ENCODE measurements at regions not wholly inside any gene's neighbourhood (a gene's known extent, or its start where the extent isn't known, plus 50 kb on each side); places are given as distances from the start of the nearest gene placed in this dataset.

DNA sequence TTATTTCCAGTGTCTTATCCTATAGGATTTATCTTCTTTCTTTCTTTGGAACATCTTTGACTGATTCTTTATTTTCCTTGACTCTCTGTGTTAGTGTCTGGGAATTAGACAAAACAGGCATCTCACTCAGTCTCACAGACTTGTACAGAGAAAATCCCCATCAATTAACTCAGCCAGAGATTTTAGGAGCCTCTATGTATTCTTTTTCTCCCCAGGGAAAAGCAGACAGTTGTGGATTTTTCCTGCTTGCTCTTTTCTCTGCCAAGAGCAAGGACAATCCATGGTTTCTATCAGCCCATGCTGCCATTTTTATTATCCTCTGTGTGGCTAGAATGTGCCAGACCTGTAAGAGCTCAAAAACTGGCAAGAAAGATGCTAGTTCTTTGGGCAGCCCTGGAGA lies 595.1 kb downstream of the SNAPC1 start:
- TF ChIP-seq, protein P1, sequence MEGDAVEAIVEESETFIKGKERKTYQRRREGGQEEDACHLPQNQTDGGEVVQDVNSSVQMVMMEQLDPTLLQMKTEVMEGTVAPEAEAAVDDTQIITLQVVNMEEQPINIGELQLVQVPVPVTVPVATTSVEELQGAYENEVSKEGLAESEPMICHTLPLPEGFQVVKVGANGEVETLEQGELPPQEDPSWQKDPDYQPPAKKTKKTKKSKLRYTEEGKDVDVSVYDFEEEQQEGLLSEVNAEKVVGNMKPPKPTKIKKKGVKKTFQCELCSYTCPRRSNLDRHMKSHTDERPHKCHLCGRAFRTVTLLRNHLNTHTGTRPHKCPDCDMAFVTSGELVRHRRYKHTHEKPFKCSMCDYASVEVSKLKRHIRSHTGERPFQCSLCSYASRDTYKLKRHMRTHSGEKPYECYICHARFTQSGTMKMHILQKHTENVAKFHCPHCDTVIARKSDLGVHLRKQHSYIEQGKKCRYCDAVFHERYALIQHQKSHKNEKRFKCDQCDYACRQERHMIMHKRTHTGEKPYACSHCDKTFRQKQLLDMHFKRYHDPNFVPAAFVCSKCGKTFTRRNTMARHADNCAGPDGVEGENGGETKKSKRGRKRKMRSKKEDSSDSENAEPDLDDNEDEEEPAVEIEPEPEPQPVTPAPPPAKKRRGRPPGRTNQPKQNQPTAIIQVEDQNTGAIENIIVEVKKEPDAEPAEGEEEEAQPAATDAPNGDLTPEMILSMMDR (conservative IDR thresholded peaks at IDR 0.05; ENCODE audit: low read depth, low read length): no peak
- Histone ChIP-seq H3K27me3 (ENCODE audit: insufficient read depth, low read depth) (no peaks in the 10 kb centered on the region), H3K9ac (no peak overlapping the region), H3K27ac (no peak overlapping the region), H3K4me1 (ENCODE audit: low read depth, poor library complexity, severe bottlenecking) (no peaks in the 10 kb centered on the region), H3K4me2 (no peak overlapping the region), H3K36me3 (ENCODE audit: insufficient read depth) (no peaks in the 10 kb centered on the region), H3K4me3 (IDR thresholded peaks at IDR 0.05; ENCODE audit: insufficient read depth, low read depth, low read length) (no peak overlapping the region), H3K79me2 (ENCODE audit: insufficient read depth, low read depth) (no peaks in the 10 kb centered on the region), H2AFZ (ENCODE audit: low read depth) (no peak overlapping the region), H4K20me1 (ENCODE audit: insufficient read depth) (no peaks in the 10 kb centered on the region)

- Histone ChIP-seq H2AFZ (ENCODE audit: low read depth) (no peak overlapping the region), H3K27ac (no peak overlapping the region), H3K4me3 (IDR thresholded peaks at IDR 0.05; ENCODE audit: insufficient read depth, low read depth, low read length) (no peak overlapping the region), H3K79me2 (ENCODE audit: insufficient read depth, low read depth) (no peaks in the 10 kb centered on the region), H4K20me1 (ENCODE audit: insufficient read depth) (no peaks in the 10 kb centered on the region), H3K4me1 (ENCODE audit: low read depth, poor library complexity, severe bottlenecking) (no peaks in the 10 kb centered on the region), H3K9ac (no peak overlapping the region), H3K4me2 (no peak overlapping the region), H3K27me3 (ENCODE audit: insufficient read depth, low read depth) (no peaks in the 10 kb centered on the region), H3K36me3 (ENCODE audit: insufficient read depth) (no peaks in the 10 kb centered on the region)
- TF ChIP-seq, protein P1 (conservative IDR thresholded peaks at IDR 0.05; ENCODE audit: low read depth, low read length): no peak
Measured at GRCh38 chr14:62364161-62364560, 601.9 kb downstream of the SNAPC1 start.

- no peak overlapping the region for H3K27ac ChIP-seq
Measured at GRCh38 chr14:62364800-62365280, 602.6 kb downstream of the SNAPC1 start.

DNA sequence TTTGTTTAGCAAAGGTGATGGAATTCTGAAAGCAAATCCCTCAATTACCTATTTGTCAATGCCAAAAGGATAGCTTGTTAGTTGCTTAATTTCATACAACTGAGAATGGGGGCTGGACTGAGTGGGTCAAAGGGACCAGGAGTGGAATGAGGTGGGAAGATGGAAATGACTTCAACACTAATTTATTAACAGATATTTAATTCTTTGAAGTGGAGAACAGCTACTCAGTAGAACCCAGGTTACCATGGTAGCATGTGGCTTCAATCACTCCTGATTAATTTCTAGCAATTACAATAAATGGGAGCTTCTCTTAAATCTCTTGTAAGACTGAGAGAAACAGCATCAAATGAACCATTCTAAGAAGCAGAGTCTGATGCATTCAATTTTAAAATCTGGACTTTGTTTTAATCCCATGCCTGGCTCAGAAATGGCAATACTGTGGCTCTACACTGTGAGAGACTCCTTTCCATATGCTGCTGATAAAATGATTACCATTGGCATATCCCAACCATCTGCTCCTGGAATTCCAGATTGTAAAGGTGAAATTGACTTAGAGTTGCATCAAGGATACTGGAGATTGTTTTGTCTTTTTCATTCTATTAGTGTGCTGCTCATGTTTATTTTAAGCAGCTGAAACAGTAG lies 607.8 kb downstream of the SNAPC1 start:
- no peaks in the 10 kb centered on the region for H3K36me3 ChIP-seq (ENCODE audit: insufficient read depth)
- H3K9ac ChIP-seq: no peak overlapping the region
- H3K4me1 ChIP-seq (ENCODE audit: low read depth, poor library complexity, severe bottlenecking): no peaks in the 10 kb centered on the region
- H3K27me3 ChIP-seq (ENCODE audit: insufficient read depth, low read depth): no peaks in the 10 kb centered on the region
- H3K4me3 ChIP-seq (IDR thresholded peaks at IDR 0.05; ENCODE audit: insufficient read depth, low read depth, low read length): no peak overlapping the region
- H3K4me2 ChIP-seq: no peak overlapping the region
- H3K79me2 ChIP-seq (ENCODE audit: insufficient read depth, low read depth): no peaks in the 10 kb centered on the region
- TF ChIP-seq, protein P1 (conservative IDR thresholded peaks at IDR 0.05; ENCODE audit: low read depth, low read length): no peak
- no peak overlapping the region for H3K27ac ChIP-seq
- no peak overlapping the region for H2AFZ ChIP-seq (ENCODE audit: low read depth)
- no peaks in the 10 kb centered on the region for H4K20me1 ChIP-seq (ENCODE audit: insufficient read depth)

More at GRCh38 chr14:62364800-62365280, 602.6 kb downstream of the SNAPC1 start:
- H3K79me2 ChIP-seq (ENCODE audit: insufficient read depth, low read depth): no peaks in the 10 kb centered on the region
- no peak overlapping the region for H3K4me3 ChIP-seq (IDR thresholded peaks at IDR 0.05; ENCODE audit: insufficient read depth, low read depth, low read length)
- no peaks in the 10 kb centered on the region for H4K20me1 ChIP-seq (ENCODE audit: insufficient read depth)
- no peaks in the 10 kb centered on the region for H3K4me1 ChIP-seq (ENCODE audit: low read depth, poor library complexity, severe bottlenecking)
- no peak overlapping the region for H3K4me2 ChIP-seq
- H3K27me3 ChIP-seq (ENCODE audit: insufficient read depth, low read depth): no peaks in the 10 kb centered on the region
- no peak overlapping the region for H3K9ac ChIP-seq
- H2AFZ ChIP-seq (ENCODE audit: low read depth): no peak overlapping the region
- TF ChIP-seq, protein P1 (conservative IDR thresholded peaks at IDR 0.05; ENCODE audit: low read depth, low read length): no peak
- H3K36me3 ChIP-seq (ENCODE audit: insufficient read depth): no peaks in the 10 kb centered on the region

All from KMS-11 (cell line).